CD4-positive, alpha-beta T cell treated with Interleukin-1 beta for 1 hour (primary cell): ENCODE measurements at regions not wholly inside any gene's neighbourhood (a gene's known extent, or its start where the extent isn't known, plus 50 kb on each side); places are given as distances from the start of the nearest gene placed in this dataset.
"Not testable (repeated sequence)": the region's sequence is repeated elsewhere in the genome, so short reads cannot be mapped to it uniquely, and the experiment has no call there.

ENCODE experiments used
- DNase-seq, 2 donors: peaks; one replicate each; pipeline ENCODE4 v3.0.0-alpha.2; 2020 to 2022

DNA sequence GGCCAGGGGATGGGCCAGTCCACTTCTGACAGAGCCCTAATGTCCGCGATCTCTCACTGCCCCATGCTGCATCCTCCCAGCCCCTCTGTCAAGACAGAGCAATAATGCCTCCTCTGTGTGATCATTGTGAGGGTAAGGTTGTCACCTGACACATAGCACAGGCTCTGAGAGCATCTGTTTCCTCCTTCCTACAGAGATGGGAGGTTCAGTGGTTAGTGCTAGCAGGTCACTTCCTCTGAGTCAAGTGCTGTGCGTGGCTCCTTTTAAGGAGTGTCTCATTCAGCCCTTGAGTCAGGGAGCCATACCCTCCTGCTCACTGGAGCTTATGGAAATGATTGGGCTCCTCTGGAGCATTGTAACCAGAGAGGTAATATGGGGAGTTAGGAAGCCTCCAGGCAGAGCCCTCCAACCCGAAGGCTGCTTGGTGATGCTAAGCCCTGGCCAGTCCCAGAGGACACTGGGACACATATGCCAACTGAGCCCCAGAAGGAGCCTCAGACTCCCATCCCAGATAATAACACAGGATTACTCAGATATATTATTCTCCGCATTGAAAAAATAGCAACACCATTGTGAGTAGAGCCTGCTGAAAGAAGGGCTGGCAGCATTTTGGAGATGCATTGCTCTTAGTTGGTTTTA, 189.0 kb downstream of the GALNT1 start:
- peak in 1 of 2 donors; percentile 3 for DNase-seq

DNA sequence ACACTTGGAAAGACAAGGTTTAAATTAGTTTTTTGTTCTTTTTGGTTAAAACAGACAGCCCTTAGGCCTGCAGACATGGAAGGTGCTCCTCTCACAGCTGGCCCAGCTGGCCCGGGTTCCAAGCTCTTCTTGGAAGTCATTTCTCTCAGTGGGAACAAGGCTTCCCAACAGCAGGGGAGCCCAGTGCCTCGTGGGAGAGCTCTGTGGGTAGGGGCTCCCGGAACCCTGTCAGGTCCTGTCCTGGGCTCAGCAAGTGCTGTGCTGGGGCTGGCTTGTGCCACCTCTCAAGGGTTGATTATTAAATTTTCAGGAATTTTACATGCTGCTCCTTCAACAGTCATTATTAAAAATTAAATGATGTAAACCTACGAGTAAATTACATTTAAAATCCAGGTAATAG, 189.6 kb downstream of the GALNT1 start:
- DNase-seq = no peak

DNA sequence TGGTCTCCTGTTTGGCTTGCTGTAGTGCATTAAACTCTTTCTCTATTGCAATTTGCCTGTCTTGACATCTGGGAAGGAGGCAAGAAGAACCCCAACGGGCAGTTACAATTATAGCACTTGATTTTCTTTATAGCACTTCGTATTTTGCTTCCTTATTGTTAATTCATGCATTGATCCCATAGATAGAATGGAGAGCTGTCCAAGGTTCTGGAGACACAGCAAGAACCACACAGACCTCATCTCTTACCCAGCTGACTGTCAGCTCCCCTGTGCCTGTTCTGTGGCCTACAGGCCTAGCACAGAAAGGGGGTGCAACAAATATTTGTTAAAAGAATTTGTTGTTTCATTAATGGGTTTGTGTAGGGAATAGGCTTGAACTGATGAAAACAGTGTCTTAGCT, 194.3 kb downstream of the GALNT1 start:
- DNase-seq = no peak

DNA sequence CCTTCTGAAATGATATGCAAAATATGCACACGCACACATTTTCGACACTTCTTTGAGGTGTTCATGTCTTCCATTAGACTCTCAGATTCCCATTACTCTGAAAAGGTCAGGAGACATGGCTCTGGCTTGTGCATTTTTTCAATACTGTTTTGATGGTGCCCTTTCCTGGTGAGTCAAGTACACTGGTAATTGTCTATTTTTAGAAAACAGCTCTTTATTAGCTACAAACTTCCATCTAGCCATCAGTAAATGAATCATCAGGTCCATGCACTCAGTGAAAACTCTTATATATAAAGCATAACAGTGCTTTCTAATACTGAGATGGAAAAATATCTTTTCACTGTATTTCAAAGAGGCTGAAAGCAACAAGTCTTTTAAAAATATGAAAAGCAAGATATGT, 194.9 kb downstream of the GALNT1 start:
- DNase-seq = no peak

DNA sequence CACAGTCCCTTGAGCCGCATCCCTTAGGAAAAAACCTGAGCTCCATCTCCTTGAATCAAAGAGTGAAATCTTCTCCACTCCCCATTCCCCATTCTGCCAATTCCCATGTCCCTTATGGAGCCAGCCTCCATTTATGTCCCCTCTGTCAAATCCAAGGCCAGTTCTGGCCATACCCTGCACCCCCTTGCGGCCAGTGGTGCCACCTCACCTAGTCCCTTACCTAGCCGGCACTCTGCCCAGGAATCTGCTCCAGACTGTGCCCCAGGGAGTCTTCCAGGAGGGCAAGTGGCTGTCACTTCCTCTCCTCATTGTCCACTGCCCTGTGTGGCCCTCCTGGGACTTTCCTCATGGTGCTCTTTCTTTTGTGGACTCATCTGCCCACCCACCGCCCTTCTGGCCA, 195.4 kb upstream of the RMP24 start:
- no peak for DNase-seq

DNA sequence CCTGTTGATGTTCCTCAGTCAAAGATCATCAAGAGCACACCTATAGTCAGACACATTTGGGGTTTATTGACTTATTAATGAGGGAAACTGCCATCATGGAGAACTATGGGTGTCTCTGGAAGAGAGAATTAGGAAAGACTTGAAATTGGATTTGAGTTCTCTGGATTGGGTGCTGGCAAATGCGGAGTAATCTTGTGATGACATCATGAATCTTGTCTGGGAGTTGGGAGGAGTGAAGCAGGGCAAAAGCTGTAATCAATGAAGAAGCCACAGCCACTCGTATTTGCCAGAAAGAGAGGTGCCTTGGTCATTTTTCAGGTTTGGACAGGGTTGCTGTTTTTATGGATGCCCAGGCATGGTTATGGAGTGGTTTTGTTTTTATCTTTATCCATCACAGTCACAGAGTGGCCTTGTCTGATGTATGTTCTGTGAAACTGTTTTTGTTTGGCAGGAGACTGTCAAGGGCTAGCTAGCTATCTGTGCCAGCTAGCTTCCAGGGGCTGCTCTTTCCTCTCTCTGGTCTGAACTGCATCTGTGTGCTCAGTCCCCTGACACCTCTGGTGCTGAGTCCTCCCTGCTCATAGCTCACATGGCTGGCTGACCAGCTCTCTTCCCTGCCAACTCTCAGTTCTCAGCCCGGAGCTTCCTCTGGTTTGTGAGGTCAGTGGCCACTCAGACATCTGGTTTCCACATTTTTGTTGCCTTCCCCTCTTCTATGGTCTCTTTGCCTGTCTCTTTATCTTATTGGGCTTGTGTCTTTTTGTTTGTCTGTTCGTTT, 193.4 kb upstream of the RMP24 start:
- DNase-seq = no peak

DNA sequence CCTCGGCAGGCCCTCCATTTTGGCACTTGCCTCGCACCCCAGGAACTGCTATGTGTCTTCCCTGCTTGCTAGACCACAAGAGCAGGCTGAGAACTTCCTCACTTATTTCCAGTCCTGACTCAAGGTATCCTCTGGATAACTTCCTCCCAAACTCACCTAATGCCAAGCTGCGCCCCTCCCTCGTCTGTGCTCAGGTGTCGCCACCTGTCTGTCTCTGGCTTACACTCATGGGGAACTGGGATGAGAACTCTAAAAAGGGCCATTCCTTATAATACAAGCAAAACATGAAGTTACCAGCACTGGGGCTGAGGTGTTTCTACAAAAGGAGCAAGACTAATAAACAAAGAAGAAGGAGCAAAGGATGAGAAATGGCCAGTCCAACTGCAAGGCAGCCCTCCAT, 191.5 kb upstream of the RMP24 start:
- DNase-seq = no peak

DNA sequence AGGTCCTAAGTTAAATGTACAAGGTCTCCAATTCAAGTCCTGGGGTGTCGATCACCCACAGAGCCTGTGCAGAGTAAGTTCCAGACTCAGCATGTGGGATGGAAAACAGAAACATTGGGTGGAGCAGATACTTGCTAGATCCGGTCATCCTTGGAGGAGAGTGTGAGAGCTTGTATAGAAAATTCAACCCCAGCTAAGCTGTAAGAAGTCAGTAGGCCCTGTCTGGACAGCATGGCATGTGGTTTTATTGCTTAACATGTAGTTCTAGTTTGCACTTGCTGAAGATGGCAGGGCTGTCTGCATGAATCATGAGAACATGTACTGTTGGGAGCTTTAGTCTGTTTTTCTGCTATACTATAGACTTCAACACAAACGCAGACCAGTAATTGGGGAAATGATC, 189.6 kb upstream of the RMP24 start:
- DNase-seq = no peak

DNA sequence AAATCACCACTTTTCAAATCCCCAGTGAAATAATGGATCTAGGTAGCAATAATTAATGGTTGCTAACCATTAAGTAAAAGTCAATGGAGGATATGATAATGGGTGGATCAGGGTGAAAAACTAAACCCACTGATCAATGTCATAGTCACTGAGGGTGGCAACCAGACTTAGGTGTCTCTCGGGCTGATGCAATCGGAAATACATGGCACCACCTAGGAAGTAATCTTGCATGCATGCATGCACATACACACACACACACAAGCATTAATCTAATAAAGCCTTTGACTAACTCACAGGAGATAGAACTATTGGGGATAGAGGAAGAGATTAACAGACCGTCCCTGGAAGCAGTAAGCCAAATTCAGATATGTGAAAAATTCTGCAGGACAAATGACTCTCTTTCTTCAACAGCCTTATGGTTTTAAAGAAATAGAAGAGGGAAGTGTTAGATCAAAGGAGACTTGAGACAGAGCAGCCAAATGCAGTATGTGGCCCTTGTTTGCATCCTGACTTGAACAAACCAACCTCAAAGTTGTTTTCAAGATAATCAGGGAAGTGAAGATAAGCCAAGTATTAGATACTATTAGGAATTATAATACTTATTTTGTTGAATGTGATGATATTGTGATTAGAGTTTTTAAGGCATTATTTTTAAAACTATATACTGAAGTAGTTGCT, 186.0 kb upstream of the RMP24 start:
- DNase-seq = no peak

DNA sequence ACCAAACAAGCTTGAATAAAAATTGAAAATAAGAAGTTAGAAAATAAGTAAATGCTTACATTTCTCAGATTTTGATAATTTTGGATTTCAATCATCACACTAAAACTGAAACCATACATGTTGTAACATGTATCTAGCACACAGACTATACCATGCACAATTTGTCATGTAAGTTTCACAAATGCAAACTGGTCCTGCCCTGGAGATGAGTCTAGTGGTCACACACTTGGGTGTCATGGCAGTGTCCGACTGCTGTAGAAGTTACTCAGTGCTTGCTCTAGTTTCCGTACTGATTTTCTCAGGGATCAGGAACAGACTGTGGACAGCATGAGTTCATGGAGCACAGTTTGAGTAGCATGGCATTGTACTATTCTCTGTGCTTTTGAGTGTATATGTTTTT, 182.9 kb upstream of the RMP24 start:
- no peak for DNase-seq

DNA sequence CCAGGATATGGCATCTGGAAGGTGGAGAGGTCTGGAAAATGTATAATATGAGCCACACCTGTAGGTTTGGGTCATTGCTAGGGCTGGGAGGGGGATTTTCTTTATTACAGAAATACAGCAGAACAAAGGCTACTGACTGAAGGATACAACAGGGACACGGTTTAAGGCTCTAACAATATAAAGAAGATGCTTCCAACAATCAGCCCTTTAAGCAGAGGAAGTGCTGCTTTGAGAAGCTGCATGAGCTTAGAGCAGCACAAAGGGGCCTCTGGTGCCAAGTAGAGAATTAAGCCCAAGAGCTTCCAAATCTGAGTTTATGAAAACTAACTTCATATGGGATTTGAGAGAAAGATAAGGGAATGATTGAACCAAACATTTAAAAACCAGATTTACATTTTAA, 174.5 kb upstream of the RMP24 start:
- DNase-seq = no peak

DNA sequence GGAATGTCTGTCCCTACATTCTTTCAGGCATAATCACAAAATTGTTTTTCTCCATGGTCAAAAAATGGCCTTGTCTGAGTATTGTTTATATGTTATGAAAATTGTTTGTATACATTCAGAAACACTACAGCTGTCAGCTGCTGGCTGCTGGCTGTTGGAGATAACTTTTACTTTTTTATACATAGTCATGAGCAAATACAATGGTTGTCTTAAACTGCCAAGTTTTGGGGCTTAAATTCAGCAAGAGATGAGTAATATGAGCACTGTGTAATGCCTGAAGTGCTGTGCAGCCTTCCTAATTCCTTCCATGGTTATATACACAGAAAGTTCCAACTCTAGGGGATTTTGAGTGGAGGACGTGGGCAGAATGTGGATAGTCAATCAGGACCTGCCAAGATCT, 168.9 kb upstream of the RMP24 start:
- DNase-seq = no peak

DNA sequence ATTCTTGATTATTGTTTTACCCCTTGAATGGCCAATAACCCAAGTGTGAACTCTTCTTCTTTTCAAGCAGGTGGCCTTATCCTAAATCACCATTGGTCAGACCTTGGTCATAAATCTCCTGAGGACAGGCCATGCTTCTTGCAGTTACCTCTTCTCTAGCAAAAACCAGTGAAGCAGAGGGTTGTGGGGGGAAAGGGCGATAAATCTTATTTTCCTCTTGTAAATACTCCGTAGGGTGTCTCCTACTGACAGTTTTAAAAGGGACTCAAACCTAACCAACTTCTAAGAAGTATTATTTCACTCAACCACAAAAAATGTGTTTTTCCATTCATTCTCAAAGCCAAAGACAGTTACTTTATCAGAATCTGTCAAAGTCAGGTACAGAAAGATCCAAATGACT, 168.1 kb upstream of the RMP24 start:
- DNase-seq = no peak

DNA sequence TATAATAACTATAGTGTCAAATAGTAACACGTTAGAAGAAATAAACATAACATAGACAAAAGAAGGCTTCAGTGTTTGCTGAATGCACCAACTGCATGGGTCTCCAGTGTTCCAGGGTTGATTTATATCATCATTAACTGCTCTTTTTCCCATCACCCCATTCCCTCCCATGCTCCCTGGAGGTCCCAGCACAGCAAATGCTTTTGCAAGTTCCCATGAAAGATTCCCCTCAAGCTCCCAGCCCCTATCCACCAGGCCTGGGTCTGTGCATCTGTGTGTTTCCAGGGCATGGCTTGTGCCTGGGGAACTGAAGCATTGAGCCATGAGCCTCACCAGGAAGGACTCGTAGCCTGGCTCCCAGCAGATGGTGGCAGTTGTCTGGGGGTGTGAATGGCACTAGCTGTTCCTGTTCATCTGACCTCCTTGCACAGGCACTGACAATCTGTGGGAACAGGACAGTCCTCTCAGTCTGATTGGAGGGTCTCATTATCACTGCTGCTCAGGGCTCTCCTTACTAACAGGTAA, 164.6 kb upstream of the RMP24 start:
- no peak for DNase-seq

DNA sequence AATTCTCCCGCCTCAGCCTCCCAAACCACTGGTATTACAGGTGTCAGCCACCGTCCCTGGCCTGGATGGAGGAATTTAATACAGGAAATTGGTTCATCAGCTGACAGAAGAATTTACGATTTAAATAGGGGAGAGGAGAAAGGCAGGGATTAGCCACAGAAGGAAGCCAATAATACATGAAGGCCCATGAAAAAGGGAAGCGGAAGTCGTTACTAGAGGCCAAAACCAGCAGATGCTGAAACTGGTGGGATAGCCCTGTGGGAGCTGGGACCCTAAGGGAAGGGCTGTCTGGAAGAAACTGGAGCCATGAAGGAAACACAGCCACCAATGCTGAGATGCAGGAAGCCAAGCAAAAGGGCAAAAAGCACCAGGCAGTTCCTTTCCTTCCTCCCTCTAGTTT, 163.7 kb upstream of the RMP24 start:
- no peak for DNase-seq

DNA sequence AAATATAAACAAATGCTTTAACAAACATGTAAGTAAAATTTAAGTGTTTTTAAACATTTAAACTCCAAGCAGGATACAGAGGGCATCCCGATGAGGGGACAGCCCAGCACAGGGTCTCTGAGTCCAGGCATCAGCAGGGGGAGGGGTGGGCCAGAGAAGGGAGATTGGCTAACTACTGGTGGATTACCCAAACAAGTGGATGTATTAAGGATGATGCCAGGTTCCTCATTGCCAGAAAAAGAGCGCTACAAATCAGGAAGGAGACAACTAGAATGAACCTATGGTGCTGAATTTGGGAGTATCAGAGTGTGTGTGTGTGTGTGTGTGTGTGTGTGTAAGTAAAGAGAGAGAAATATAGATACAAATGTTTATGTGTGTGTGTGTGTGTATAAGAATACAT, 162.0 kb upstream of the RMP24 start:
- no peak for DNase-seq

DNA sequence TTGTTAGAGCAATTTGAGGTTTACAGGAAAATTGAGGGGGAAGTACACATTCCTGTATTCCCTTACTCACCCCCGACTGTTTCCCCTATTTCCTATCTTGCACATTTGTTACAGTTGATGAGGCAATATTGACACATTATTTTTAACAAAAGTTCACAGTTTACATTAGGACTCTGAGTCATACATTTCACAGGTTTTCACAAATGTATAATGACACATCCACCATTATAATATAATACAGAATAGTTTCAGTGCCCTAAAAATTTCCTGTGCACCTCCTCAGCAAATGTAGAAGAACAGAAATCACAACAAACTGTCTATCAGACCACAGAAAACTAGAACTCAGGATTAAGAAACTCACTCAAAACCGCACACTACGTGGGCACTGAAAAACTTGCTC, 160.6 kb upstream of the RMP24 start:
- no peak for DNase-seq

DNA sequence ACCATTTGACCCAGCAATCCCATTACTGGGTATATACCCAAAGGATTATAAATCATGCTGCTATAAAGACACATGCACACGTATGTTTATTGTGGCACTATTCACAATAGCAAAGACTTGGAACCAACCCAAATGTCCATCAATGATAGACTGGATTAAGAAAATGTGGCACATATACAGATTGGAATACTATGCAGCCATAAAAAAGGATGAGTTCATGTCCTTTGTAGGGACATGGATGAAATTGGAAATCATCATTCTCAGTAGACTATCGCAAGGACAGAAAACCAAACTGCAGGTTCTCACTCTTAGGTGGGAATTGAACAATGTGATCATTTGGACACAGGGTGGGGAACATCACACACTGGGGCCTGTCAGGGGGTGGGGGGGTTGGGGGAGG, 157.5 kb upstream of the RMP24 start:
- not testable (repeated sequence) for DNase-seq

DNA sequence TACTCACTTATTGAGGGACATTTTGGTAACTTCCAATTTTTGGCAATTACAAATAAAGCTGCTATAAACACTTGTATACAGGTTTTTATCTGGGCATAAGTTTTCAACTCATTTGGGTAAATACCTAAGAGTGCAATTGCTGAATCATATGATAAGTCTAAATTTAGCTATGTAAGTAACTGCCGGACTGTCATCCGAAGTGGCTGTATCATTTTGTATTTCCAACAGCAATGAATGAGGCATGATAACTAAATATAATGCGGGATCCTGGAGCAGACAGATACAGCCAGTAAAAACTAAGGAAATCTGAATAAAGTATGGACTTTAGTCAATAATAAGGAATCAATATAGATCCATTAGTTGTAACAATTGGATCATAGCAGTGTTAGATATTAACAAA, 156.5 kb upstream of the RMP24 start:
- DNase-seq = no peak

DNA sequence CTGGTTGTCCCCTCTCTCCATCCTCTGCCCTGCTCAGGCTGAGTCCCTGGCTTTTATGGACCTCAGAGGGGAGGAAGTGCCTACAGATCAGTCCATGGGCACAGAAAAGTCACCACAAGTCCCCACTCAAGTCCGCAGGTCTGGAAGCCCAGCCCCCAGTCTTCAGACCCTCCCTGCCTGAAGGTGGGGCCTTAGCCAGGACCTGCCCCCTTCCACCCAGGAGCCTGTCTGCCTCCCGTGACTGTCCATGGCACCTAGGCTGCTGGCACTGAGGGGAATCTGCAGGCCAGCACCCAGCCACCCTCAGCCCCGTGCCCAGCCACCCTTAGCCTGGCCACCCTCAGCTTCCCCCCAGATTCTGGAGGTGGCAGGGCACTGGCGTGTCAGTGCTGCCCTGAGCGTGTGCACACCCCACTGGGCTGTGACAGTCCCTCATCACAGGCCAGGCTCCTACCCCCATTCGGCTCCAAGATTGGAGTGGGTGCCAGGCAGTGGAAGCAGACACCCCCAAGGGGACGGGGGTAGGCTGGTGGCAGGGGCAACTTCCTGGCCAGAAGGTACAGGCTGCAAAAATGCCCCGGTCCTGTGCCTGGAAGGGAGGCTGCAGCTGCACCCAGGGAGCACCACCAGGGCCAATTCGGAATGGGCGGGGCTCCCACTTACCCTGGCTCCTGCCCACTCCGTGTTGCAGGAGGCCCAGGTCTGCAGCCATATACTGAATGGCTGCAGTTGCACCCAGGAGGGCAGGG, 154.7 kb upstream of the RMP24 start:
- no peak for DNase-seq

DNA sequence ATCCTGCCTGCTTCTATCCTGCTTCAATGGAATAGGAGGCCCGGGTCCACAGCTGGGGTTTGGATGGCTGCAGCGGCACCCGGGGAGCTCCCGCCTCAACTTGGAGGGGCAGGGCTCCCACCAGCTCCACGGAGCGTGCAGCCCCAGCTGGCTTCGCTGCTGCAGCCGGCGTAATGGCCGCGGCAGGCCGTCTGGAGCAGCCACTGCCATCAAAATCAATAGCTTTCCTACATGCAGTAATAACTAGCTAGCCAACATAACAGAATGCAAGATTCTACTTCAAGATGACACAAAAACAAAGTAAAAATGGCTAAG, 154.2 kb upstream of the RMP24 start:
- no peak for DNase-seq

DNA sequence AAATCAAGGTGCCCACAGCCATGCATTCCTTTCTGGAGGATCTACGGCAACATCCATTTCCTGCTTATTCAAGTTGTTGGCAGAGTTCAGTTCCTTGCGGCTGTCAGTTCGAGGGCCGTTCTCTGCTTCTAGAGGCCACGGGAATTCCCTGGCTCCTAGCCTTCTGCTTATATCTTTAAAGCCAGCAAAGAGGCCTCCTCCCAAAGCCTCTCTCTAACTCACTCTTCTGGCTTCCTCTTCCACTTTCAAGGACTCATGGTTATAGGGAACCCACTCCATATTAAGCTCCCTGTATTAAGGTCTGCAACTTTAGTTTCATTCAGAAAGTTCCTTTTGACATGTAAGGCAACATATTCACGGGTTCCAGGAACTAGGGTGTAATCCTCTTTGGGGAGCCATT, 150.1 kb upstream of the RMP24 start:
- DNase-seq = no peak

DNA sequence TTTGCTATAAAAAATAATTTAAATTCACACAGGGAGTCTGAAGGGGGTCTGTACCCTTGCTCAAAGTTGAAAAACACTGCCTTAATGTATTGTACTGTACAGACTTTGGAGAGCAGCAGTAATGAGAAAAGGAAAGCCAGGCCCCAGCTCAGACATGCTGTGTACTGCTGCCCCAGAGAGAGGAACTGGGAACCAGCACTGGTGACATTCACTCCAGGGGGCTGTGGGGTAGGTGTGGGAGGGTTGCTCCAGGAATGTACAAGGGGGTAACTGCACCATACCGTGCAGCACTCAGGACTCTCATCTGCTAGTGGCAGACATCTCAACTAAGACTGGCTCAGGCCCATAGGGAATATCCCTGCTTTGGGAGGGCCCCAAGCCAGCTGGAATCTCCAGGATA, 146.0 kb upstream of the RMP24 start:
- no peak for DNase-seq
